Urothelium cell line (cell line): ENCODE measurements at regions not wholly inside any gene's neighbourhood (a gene's known extent, or its start where the extent isn't known, plus 50 kb on each side); places are given as distances from the start of the nearest gene placed in this dataset.
"Not testable (repeated sequence)": the region's sequence is repeated elsewhere in the genome, so short reads cannot be mapped to it uniquely, and the experiment has no call there.

Experiments used
- DNase-seq: peaks from one replicate; pipeline ENCODE4 v3.0.0; 2011; ENCODE audit warnings: low spot score, mixed read lengths
- FAIRE-seq: peaks from 2 replicates; lab custom pipeline; 2011; peaks lifted over from hg19 to GRCh38; lab: Jason Lieb, UNC

DNA sequence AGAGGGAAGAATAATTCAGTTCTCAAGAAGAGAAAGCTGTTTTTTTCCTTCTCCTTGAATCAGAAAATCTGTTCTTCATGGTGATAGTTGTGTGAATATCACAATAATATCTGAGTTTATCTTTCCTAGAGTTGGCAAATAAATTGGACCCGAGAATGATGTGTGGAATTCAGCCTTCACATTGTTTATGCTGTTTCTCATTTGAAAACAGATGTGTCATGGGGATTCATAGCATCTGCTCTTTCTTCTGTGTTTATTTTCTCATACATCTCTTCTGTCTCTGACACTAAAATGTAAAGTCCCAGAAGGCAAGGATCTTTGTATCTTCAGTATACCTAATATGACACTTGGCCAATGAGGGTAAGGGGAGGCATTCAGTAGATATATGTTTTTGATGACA is 103.6 kb upstream of the SGK1 start:
- DNase-seq = no peak
- no peak for FAIRE-seq

- no peak for FAIRE-seq
- DNase-seq = peak; percentile 43
Observed at GRCh38 chr6:134420614-134421181, 102.8 kb upstream of the SGK1 start.

GRCh38 chr6:134419716-134420115 is 101.8 kb upstream of the SGK1 start:
- FAIRE-seq (no peak), DNase-seq (no peak)

GRCh38 chr6:134416418-134417154 is 98.7 kb upstream of the SGK1 start:
- no peak for FAIRE-seq

GRCh38 chr6:134415656-134416055 is 97.7 kb upstream of the SGK1 start:
- DNase-seq (no peak), FAIRE-seq (no peak)

More at GRCh38 chr6:134416418-134417154, 98.7 kb upstream of the SGK1 start:
- DNase-seq = no peak

GRCh38 chr6:134415194-134415593 is 97.3 kb upstream of the SGK1 start:
- FAIRE-seq (no peak), DNase-seq (no peak)

GRCh38 chr6:134414793-134415192 is 96.9 kb upstream of the SGK1 start:
- FAIRE-seq (no peak), DNase-seq (no peak)

DNA sequence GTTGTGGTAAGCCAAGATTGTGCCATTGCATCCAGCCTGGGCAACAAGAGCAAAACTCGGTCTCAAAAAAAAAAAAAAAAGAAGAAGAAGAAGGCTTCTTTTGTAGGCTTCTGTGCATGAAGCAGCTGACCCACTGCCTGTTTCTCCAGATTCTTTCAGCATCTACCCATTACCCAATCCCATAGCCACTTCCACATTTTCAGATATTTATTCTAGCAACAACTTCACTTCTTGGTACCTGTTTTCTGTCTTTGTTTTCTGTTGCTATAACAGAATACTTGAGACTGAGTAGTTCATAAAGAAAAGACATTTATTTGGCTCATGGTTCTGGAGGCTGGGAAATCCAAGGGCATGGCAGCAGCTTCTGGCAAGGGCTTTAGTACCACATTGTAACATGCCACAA is 95.3 kb upstream of the SGK1 start:
- DNase-seq (no peak), FAIRE-seq (no peak)

DNA sequence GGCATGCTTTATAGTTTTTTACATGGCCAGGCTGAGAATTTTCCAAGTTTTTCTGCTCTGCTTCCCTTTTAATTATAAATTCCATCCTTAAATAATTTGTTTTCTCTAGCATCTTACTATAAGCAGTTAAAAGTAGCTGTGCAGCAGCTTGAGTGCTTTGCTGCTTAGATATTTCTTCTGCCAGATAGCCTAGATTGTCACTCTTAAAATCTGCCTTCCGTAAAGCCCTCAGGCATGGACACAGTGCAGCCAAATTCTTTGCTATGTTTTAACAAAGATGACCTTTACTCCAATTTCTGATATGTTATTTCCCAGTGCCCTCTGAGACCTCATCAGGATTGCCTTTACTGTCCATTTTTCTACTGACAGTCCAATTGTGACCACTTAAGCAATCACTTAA is 92.6 kb upstream of the SGK1 start:
- no peak for DNase-seq
- no peak for FAIRE-seq

GRCh38 chr6:134407791-134408190 is 89.9 kb upstream of the SGK1 start:
- DNase-seq (no peak), FAIRE-seq (no peak)

DNA sequence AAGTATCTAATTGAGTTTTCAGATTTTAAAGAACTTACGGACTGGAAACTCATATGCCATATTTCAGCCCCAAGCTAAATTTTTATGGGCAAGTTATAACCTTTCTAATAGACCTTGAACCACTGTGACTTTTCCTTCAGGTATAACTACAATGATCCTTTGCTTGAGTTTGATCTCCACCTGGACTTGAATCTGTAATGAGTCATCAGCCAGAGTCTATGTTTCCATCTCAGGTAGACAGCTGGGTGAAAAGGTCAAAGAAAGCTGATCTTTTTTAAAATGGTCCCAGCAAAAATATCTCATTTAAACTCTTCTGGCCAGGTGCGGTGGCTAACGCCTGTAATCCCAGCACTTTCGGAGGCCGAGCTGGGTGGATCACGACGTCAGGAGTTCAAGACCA is 88.4 kb upstream of the SGK1 start:
- FAIRE-seq (no peak), DNase-seq (no peak)

DNA sequence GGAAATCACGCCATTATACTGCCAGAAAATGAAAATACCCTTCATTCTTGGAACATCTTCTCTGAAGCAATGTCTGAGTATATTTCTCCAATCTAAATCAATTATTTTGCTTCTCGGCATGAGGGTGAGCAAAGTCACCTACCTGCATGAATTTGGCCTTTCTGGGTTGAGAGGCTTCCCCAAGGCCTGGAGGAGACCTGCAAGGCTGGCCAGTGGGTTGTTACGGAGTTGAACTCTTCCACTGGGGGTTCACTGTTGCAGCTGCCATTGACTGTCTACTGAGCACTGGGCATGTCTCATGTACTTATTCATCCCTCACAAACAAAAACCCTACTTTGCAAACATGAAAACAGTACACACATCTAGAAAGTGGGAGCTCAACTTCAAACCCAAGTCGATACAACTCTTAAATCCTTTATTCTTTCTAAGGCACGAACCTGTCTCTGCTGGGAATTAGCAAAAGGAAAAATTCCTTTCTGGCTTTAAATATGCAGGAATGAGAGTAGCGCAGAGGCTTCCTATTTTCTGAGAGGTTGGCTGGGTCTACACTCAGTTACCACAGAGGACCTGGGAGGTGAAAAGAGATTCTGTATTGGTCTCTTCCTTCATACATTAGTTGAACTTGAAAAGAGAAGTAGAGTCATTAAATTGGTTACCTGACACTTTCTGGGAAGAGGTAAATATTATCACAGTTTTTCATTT is 87.6 kb upstream of the SGK1 start:
- FAIRE-seq (no peak), DNase-seq (no peak)

DNA sequence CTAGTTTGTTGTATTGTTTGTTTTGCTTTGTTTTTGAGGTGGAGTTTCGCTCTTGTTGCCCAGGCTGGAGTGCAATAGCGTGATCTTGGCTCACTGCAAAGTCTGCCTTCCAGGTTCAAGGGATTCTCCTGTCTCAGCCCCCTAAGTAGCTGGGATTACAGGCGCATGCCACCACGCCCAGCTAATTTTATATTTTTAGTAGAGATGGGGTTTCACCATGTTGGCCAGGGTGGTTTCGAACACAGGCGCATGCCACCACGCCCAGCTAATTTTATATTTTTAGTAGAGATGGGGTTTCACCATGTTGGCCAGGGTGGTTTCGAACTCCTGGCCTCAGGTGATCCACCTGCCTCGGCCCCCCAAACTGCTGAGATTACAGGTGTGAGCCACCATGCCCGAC is 85.4 kb upstream of the SGK1 start:
- FAIRE-seq, DNase-seq: not testable (repeated sequence)

- FAIRE-seq (no peak), DNase-seq (no peak)
Observed at GRCh38 chr6:134402372-134402984, 84.6 kb upstream of the SGK1 start.

- no peak for FAIRE-seq
- no peak for DNase-seq
Observed at GRCh38 chr6:134400941-134401340, 83.0 kb upstream of the SGK1 start.

- DNase-seq (no peak), FAIRE-seq (no peak)
Observed at GRCh38 chr6:134398453-134398852, 80.5 kb upstream of the SGK1 start.

DNA sequence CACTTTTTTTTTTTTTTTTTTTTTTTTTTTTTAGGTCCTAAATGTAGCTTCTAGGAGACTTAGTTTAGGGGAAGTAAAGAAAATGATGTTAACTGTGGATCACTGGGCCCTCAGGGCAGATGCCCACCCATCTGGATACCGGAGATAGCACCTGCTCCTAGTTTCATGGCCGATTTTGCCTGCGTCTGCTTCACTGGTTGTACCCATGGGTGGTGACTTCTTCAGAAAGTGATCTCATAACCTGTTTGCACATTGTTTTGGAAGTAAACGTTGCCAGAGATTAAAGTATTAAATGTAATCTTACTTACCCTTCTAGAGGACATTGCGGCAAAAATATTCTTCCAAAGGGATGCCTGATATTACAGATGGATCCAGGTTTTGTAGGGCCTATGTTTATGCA is 79.8 kb upstream of the SGK1 start:
- FAIRE-seq (no peak), DNase-seq (no peak)

GRCh38 chr6:134394905-134395304 is 77.0 kb upstream of the SGK1 start:
- FAIRE-seq (no peak), DNase-seq (no peak)

DNA sequence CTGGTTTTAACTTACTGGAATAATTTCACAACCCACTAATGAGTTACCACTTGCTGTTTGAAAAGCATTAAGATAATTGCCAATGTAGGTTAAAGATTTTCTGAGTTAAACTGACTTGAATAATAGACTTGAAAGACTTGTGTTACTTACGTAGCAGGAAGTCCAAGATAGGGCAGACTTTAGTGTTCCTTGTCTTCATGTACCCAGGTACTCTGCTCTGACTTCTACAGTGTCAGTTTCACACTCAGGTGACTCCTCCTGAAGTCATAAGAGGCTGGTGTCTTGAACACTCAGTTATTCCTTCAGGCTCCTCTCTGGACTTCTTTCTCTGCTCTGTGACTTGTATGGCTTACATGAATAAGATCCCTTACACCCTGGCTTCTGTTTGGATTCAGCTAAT is 76.3 kb upstream of the SGK1 start:
- DNase-seq = no peak
- no peak for FAIRE-seq

GRCh38 chr6:134391205-134391604 is 73.3 kb upstream of the SGK1 start:
- no peak for FAIRE-seq

DNA sequence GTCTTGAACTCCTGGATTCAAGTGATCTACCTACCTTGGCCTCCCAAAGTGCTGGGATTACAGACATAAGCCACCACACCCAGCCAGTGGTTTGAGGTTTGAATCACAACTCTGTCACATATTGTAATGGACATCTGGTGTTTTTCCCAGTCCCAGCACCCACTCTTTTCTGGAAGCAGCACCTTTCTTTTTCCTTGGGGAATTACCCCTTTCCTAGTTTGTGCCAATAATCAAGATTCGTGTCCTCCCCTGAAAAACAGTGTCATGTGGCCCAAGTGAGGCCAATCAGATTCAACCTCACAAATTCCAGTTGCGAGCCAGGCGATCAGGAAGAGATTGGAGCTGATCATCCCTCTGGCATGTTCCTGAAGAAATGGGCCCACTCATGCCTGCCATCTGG is 71.7 kb upstream of the SGK1 start:
- no peak for DNase-seq
- FAIRE-seq = no peak

More at GRCh38 chr6:134391205-134391604, 73.3 kb upstream of the SGK1 start:
- no peak for DNase-seq

DNA sequence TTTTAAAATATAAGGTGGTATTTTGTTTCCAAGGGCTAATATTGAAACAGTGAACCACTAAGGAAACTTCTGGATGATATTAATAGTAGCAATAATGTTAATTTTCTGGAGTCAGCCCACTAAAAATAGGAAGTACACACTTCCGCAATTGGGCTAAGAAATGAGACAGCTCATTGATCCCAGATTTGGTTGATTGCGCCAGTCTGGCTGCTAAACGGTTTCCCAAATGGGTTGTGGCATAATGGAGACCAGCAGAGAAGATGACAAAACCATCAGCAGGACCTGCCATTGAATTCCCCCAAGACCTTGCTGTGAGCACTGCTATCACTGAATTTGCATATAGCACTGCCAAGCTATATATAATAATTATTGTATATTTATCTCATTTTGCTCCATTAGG is 71.2 kb upstream of the SGK1 start:
- no peak for FAIRE-seq
- no peak for DNase-seq
